Esophagus muscularis mucosa (tissue), 4 donors: ENCODE measurements at regions not wholly inside any gene's neighbourhood (a gene's known extent, or its start where the extent isn't known, plus 50 kb on each side); places are given as distances from the start of the nearest gene placed in this dataset.

ENCODE experiments used
- EP300 ChIP-seq: sonication (generic); formaldehyde crosslinking; IDR thresholded peaks from one replicate; pipeline ENCODE4 v1.6.1; 2017; ENCODE audit warnings: antibody characterized with exemption
- POLR2AphosphoS5 ChIP-seq, 2 donors: sonication (generic); formaldehyde crosslinking; IDR thresholded peaks; one replicate each; pipeline ENCODE4 v1.6.1; 2017; ENCODE audit warnings: antibody characterized with exemption in 2 of 2
- TF ChIP-seq, protein P1 (sequence below), 3 experiments: fragments of 200-600 bp in 2 of 3; fragments of 450-650 bp in 1 of 3; sonication (generic) in 2 of 3; IDR thresholded peaks; one replicate each; pipeline ENCODE4 v1.5.1; 2017 to 2019; ENCODE audit warnings: antibody characterized with exemption in 3 of 3, mild to moderate bottlenecking in 2 of 3, moderate library complexity in 1 of 3

- TF ChIP-seq, protein P1, sequence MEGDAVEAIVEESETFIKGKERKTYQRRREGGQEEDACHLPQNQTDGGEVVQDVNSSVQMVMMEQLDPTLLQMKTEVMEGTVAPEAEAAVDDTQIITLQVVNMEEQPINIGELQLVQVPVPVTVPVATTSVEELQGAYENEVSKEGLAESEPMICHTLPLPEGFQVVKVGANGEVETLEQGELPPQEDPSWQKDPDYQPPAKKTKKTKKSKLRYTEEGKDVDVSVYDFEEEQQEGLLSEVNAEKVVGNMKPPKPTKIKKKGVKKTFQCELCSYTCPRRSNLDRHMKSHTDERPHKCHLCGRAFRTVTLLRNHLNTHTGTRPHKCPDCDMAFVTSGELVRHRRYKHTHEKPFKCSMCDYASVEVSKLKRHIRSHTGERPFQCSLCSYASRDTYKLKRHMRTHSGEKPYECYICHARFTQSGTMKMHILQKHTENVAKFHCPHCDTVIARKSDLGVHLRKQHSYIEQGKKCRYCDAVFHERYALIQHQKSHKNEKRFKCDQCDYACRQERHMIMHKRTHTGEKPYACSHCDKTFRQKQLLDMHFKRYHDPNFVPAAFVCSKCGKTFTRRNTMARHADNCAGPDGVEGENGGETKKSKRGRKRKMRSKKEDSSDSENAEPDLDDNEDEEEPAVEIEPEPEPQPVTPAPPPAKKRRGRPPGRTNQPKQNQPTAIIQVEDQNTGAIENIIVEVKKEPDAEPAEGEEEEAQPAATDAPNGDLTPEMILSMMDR (IDR thresholded peaks at IDR 0.05), result no peak
- TF ChIP-seq EP300 (no peak), POLR2AphosphoS5 (IDR thresholded peaks at IDR 0.05) (no peak)
Measured at GRCh38 chr9:99445920-99446319, 223.8 kb downstream of the SEC61B start.
